ENCODE measurements at regions not wholly inside any gene's neighbourhood (a gene's known extent, or its start where the extent isn't known, plus 50 kb on each side); places are given as distances from the start of the nearest gene placed in this dataset.

- H3K36me3 ChIP-seq (replicated peaks; ENCODE audit: insufficient read depth, low read length): no peaks in the 10 kb centered on the region
- no peak overlapping the region for H3K4me2 ChIP-seq (ENCODE audit: low read depth, low read length)
- H4K20me1 ChIP-seq (ENCODE audit: insufficient read depth, low read length): no peaks in the 10 kb centered on the region
- H3K9me2 ChIP-seq (replicated peaks; ENCODE audit: insufficient read depth, low read length): no peaks in the 10 kb centered on the region
- no peaks in the 10 kb centered on the region for H3K27me3 ChIP-seq (replicated peaks; ENCODE audit: insufficient read depth, low read length)
- no peak overlapping the region for H3K4me3 ChIP-seq (ENCODE audit: low read length)
- DNase-seq: no peak
- H3K79me2 ChIP-seq (ENCODE audit: low read length): no peaks in the 10 kb centered on the region
- H3K9me3 ChIP-seq (replicated peaks; ENCODE audit: insufficient read depth, low read length): no peaks in the 10 kb centered on the region
- no peak overlapping the region for H2AFZ ChIP-seq (ENCODE audit: low read length)
- H3K27ac ChIP-seq (ENCODE audit: low read length): no peak overlapping the region
- H3F3A ChIP-seq (ENCODE audit: insufficient read depth, low read length): no peaks in the 10 kb centered on the region
- H3K9ac ChIP-seq (ENCODE audit: low read length): no peak overlapping the region
- TF ChIP-seq EZH2 (optimal IDR thresholded peaks at IDR 0.05; ENCODE audit: low read depth, low read length) (no peak), CTCF (IDR thresholded peaks at IDR 0.05; ENCODE audit: low read length) (no peak), EZH2phosphoT487 (IDR thresholded peaks at IDR 0.05; ENCODE audit: low read length) (no peak)
- H3K4me1 ChIP-seq (ENCODE audit: low read length): no peaks in the 10 kb centered on the region
Observed at GRCh38 chr3:102906818-102907217, 472.0 kb downstream of the ZPLD1 start.

GRCh38 chr3:102909904-102910303, 475.1 kb downstream of the ZPLD1 start:
- no peak overlapping the region for H3K4me2 ChIP-seq (ENCODE audit: low read depth, low read length)

GRCh38 chr3:102916532-102916931, 481.7 kb downstream of the ZPLD1 start:
- Histone ChIP-seq H3K4me2 (ENCODE audit: low read depth, low read length) (no peak overlapping the region), H3K9ac (ENCODE audit: low read length) (no peak overlapping the region), H4K20me1 (ENCODE audit: insufficient read depth, low read length) (no peaks in the 10 kb centered on the region), H3K27me3 (replicated peaks; ENCODE audit: insufficient read depth, low read length) (no peaks in the 10 kb centered on the region), H2AFZ (ENCODE audit: low read length) (no peak overlapping the region), H3K79me2 (ENCODE audit: low read length) (no peaks in the 10 kb centered on the region), H3F3A (ENCODE audit: insufficient read depth, low read length) (no peaks in the 10 kb centered on the region), H3K4me3 (ENCODE audit: low read length) (no peak overlapping the region), H3K4me1 (ENCODE audit: low read length) (no peaks in the 10 kb centered on the region), H3K36me3 (replicated peaks; ENCODE audit: insufficient read depth, low read length) (no peaks in the 10 kb centered on the region), H3K27ac (ENCODE audit: low read length) (no peak overlapping the region), H3K9me3 (replicated peaks; ENCODE audit: insufficient read depth, low read length) (no peaks in the 10 kb centered on the region), H3K9me2 (replicated peaks; ENCODE audit: insufficient read depth, low read length) (no peaks in the 10 kb centered on the region)
- TF ChIP-seq EZH2phosphoT487 (IDR thresholded peaks at IDR 0.05; ENCODE audit: low read length): no peak
- TF ChIP-seq EZH2 (optimal IDR thresholded peaks at IDR 0.05; ENCODE audit: low read depth, low read length): no peak
- TF ChIP-seq CTCF (IDR thresholded peaks at IDR 0.05; ENCODE audit: low read length): no peak
- DNase-seq: no peak

More at GRCh38 chr3:102909904-102910303, 475.1 kb downstream of the ZPLD1 start:
- Histone ChIP-seq H3K9me2 (replicated peaks; ENCODE audit: insufficient read depth, low read length) (no peaks in the 10 kb centered on the region), H3K27me3 (replicated peaks; ENCODE audit: insufficient read depth, low read length) (no peaks in the 10 kb centered on the region), H3K4me1 (ENCODE audit: low read length) (no peaks in the 10 kb centered on the region), H3K36me3 (replicated peaks; ENCODE audit: insufficient read depth, low read length) (no peaks in the 10 kb centered on the region), H3K9ac (ENCODE audit: low read length) (no peak overlapping the region), H2AFZ (ENCODE audit: low read length) (no peak overlapping the region), H3K9me3 (replicated peaks; ENCODE audit: insufficient read depth, low read length) (no peaks in the 10 kb centered on the region), H3K79me2 (ENCODE audit: low read length) (no peaks in the 10 kb centered on the region), H3K27ac (ENCODE audit: low read length) (no peak overlapping the region), H3K4me3 (ENCODE audit: low read length) (no peak overlapping the region), H4K20me1 (ENCODE audit: insufficient read depth, low read length) (no peaks in the 10 kb centered on the region), H3F3A (ENCODE audit: insufficient read depth, low read length) (no peaks in the 10 kb centered on the region)
- no peak for DNase-seq
- TF ChIP-seq EZH2 (optimal IDR thresholded peaks at IDR 0.05; ENCODE audit: low read depth, low read length) (no peak), EZH2phosphoT487 (IDR thresholded peaks at IDR 0.05; ENCODE audit: low read length) (no peak), CTCF (IDR thresholded peaks at IDR 0.05; ENCODE audit: low read length) (no peak)

Measured in MM.1S (cell line).